NCI-H345 treated with DMSO at 0.1 percent for 48 hours (cell line): ENCODE measurements at regions not wholly inside any gene's neighbourhood (a gene's known extent, or its start where the extent isn't known, plus 50 kb on each side); places are given as distances from the start of the nearest gene placed in this dataset.
"Not testable (repeated sequence)": the region's sequence is repeated elsewhere in the genome, so short reads cannot be mapped to it uniquely, and the experiment has no call there.

Source experiments
- DNase-seq: peaks from one replicate; lab custom pipeline; 2025; ENCODE audit not compliant: unreplicated experiment; lab: John Stamatoyannopoulos, UW

DNA sequence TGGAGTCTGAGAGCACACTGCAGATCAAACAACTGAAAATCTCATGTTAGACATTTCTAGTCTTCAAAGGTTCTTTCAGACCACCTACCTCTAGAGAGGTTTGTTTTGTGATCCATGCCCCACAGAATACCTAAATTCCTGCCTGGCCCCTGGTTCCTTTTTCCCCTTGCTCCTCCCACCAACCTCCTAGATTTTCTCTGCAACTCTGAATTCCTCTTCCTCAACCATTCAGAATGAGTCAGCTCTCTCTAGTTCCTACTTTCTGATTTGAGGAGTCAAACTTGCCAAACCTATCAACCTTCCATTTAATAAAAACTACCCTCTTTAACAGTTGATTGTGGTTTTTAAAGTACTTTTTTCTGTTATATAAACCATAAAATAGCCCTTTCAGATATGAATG lies 83.2 kb upstream of the ZNF462 start:
- no peak for DNase-seq

DNA sequence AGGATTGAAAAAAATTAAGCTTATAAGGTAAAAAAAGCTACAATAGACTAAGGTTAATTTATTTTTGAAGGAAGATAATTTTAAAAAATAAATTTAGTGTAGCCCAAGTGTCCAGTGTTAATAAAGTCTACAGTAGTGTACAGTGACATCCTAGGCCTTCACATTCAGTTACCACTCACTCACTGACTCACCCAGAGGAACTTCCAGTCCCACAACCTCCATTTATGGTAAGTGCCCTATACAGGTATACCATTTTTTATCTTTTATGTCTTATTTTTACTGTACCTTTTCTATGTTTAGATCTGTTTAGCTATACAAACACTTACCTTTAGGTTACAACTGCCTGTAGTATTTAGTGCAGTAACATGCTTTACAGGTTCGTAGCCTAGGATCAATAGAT lies 79.8 kb upstream of the ZNF462 start:
- no peak for DNase-seq

DNA sequence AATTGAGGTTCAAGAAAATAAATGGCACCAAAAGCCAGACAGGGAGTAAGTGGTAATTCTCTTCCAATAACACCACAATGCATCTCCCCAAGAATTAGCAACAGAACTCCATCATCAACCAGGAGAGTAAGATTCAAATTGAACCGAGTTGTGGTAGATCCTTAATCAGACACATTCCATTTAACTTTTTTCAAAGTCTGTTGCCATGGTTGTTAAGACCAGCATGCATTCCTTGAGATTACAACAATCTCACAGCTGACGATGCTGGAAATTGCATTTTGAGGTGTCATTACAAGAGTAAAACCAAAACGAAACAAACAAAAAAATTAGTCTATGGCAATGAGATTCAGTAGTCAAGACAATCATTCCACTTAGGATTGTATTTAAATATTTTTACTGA lies 78.9 kb upstream of the ZNF462 start:
- DNase-seq: no peak

DNA sequence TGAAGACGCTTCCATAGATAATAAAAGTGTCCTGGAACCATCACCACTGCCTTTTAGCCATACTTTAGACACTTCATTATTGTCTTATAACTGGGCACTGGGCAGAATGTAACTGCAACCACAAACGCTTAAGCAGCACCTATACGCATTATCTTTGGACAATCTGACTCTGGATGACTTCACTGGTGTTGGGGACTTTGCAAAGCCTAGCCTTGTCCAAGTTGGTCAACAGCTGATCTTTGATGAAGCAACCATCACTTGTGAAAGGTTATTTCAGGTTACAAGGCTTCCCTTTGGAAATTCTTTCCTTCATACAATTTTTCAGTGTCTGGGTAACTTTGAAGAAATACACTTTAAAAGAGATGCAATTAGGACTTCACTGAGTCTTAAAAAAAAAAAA lies 77.8 kb upstream of the ZNF462 start:
- no peak for DNase-seq

- DNase-seq: not testable (repeated sequence)
These were observed 74.9 kb upstream of the ZNF462 start for GRCh38 chr9:106788021-106788420.

GRCh38 chr9:106795031-106795430 lies 67.9 kb upstream of the ZNF462 start:
- DNase-seq: no peak

- no peak for DNase-seq
These were observed 66.2 kb upstream of the ZNF462 start for GRCh38 chr9:106796771-106797170.

GRCh38 chr9:106797299-106797698 lies 65.7 kb upstream of the ZNF462 start:
- DNase-seq: no peak

- no peak for DNase-seq
These were observed 64.8 kb upstream of the ZNF462 start for GRCh38 chr9:106798016-106798799.

DNA sequence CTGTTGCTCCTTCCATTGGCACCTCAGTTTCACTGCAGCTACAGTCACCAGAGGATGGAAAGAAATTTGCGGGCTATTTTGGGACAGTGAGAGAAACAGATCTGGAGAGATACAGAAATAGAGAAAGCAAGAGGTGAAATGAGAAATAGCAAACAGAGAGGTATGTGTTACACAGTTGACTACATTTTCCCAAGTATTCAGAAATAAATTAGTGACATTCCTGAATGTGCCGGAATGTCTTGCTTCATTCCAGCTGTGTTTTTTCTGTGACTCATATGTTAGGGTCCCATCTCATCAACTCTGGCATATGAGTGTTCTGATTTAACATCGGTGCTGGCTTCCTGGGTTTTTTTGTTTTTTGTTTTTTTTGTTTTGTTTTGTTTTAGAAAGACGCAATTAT lies 63.8 kb upstream of the ZNF462 start:
- DNase-seq: no peak

DNA sequence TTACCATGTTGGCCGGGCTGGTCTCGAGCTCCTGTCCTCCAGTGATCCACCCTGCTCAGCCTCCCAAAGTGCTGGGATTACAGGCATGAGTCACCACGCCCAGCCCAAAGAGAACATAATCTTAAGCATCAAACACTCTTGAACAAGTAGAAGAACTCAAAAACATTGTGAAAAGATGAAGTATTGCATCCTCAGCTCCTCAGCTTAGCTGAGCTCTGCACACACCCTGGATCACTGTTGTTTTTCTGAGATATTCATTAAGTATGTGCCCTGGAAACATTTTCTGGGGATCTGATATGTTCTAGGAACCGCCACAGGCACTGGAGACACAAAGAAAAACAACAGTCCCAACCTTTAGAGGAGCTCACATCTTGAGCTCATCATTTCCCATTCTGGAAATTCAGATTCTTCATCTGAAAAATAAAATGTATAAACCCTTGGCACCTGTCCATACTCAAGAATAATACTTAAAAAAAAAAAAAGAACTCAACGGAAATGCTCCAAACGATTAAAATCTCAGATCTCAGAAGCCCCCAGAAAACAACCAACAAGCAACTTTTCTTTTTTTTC lies 62.2 kb upstream of the ZNF462 start:
- no peak for DNase-seq

GRCh38 chr9:106801816-106802215 lies 61.1 kb upstream of the ZNF462 start:
- DNase-seq: no peak
